EH (cell line): ENCODE measurements at regions not wholly inside any gene's neighbourhood (a gene's known extent, or its start where the extent isn't known, plus 50 kb on each side); places are given as distances from the start of the nearest gene placed in this dataset.
A peak's percentile ranks its signal among the peaks of the same experiment; 100 is the strongest.

ENCODE experiments used
- DNase-seq: peaks from one replicate; pipeline ENCODE4 v3.0.0-alpha.2; 2015; ENCODE audit warnings: low read depth

DNA sequence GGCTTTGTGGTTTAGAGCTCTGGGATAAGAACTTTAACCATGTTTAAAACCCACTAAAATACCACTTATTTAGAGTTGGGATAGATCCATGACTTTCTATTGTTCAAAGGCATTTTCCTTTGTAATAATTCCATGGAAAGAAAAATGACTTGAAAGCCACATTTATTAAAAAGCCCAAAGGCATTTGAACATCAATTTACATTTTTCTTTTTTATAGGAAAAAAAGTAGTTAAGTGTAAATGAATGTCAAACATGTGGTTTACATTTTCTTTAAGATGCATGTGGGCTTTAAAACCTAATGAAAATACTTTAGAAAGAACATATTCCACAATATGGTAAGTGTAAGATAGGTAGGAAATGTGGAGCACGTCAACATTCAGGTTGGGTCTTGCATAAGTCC, 443.2 kb downstream of the TOX3 start:
- no peak for DNase-seq

GRCh38 chr16:52101246-52101645, 445.7 kb downstream of the TOX3 start:
- DNase-seq, result no peak

DNA sequence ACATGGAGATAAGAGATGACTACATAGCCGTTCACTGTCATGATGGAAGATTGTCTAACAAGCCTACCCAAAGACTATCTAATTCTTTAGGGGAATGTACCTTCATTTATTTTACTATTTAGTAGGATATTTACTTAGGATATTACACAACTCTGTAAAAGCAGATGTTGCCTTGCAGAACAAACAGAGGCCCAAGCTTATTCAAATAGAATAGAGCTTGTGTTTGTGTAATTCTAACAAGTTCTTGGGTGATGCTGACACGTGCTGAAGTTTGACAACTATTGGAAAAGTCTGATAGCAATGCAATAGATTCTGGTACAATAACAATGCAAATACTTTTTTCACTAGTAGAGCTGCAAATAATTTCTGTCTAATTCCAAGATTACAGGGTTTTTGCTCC, 447.6 kb downstream of the TOX3 start:
- no peak for DNase-seq

DNA sequence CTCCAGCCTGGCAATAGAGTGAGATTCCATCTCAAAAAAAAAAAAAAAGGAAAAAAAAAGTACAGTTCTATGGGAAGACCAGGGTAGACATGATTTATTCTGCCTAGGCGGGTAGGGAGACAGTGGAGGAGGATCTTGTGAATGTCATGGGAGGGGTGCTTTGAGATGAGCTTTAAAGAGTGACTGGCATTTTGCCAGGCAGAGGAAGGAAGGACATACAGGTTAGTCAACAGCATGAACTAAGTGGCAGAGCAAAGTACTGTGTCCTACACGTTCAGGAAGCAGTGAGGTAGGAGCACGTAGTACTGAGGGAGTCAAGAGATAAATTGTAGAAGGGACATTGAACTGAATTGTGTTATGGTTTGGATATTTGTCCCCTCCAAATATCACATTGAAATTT, 451.5 kb downstream of the TOX3 start:
- DNase-seq, result no peak

DNA sequence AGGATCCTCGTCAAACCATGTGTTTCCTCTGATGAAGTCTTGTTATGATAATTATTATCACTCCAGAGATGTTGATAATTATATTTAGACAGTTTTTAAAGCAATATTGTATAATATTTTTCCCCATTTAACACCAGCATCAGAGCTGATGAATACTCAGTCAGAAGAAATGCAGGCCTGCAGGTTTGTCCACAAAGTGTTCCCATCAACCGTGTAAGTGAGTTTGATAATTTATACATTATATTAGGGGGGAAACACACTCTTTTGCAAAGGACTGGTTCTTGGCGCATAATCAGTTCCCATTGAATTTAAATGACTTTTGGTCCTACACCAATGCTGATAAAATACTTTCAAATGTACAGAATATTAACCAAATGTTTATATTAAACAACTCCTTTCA, 454.8 kb downstream of the TOX3 start:
- DNase-seq, result no peak

- peak; percentile 9 for DNase-seq
Observed at GRCh38 chr16:52090080-52090479, 456.9 kb downstream of the TOX3 start.

DNA sequence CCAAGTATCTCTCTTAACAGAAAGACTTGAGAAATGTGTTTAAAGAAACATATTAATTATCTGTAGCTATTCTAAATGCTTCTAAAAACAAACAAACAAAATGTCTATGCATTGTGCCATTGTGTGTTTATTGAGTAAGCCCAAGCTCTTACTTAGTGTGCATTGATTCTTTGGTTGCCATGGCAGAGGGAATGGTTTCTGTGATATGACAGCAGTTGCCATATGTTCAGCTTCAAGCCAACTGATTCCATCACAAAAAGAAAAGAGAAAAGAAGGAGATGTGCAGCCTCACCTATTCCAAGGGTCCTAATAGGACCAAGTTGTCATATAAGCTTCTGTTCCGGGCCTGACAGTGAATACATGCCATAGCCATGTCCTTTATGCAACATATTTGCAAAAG, 457.5 kb downstream of the TOX3 start:
- no peak for DNase-seq

GRCh38 chr16:52086901-52087300, 460.0 kb downstream of the TOX3 start:
- DNase-seq, result no peak

GRCh38 chr16:52078716-52079655, 468.0 kb downstream of the TOX3 start:
- DNase-seq, result no peak

DNA sequence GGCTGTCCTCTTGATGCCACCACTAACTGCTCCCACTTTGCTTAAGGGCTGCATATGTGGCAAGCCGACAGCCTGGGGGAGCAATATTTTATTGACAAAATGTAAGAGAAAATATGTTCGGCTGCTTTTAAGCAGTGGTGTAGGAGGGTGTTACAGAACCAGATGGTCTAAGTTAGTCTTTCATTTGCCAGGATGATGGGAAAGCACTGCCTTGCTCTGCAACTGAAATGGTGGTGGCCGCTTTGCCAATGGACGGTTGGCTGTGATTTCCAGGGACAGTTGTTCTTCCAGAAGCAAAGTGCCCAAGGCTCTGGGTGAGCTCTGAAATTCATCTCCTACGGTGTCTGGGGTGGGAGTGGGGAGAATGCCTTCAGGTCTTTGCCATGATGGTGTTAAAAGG, 469.3 kb downstream of the TOX3 start:
- no peak for DNase-seq

- no peak for DNase-seq
Observed at GRCh38 chr16:52076801-52077201, 470.1 kb downstream of the TOX3 start.

DNA sequence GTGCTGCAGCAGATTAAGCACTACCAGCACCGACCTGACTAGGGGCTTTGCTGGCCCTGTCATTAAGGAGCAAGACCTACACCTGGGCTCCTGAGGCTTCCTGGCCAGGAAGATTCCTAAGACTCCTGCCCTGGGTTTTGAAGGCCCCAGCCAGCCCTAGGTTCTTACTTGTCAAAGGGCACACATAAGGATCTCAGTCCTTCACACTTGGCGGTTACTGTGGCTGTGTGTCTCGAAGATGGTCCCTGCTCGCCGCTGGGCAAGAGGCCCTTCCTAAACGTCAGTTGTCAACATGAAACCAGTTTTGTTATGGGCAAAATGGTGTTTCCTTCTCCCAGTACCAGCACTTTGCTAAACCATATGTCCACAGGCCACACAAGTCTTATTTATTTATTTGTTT, 470.6 kb downstream of the TOX3 start:
- DNase-seq, result no peak

DNA sequence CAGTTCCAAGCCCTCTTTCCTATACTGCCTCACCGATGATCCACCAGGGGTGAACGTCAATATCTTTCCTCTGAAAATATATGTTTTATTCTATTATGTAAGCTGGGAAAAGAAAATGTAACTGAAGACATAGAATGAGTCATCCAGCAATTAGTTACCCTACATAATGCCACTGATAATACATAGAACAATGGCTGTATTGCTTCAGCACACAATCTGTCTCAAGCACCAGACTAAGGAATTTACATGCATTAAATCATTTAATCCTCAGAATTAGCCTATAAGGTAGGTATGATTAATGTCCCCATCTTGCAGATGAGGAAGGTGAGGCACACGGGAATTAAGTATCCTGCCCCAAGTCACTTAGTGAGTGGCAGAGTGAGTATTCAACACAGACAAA, 472.8 kb downstream of the TOX3 start:
- no peak for DNase-seq

GRCh38 chr16:52073024-52073423, 473.9 kb downstream of the TOX3 start:
- no peak for DNase-seq

GRCh38 chr16:52071101-52071500, 475.8 kb downstream of the TOX3 start:
- no peak for DNase-seq

DNA sequence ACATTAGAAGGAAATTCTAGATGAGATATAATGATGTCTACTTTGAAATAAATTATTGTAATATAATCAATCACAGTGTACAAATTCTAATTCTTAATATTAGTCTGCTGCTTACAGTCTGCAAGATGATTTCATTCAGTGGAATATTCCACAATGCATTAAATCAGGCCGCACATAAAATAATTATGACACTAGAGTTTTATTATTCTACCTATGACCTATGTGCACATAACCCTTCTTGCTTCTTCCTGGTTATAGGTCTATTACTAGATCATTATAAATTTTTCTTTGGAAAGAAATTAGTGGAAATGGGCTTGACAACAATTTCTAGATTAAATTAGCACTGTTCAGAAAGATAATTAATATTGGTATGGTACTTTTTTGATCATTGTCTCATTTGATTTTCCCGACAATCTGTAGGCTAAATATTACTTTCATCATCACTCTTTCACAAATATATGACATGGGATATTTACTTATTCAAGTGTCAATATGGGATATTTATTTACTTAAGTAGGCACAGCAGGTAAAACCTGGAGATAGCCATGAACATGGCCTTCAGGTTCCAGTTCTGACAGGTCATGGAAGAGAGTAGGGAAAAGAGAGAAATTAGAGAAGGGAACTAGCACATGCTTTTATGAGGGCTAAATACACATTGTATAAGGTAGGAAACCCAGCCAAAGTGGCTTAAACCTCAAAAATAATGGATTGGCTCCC, 476.4 kb downstream of the TOX3 start:
- no peak for DNase-seq

GRCh38 chr16:52069866-52070265, 477.1 kb downstream of the TOX3 start:
- DNase-seq, result peak; percentile 1

DNA sequence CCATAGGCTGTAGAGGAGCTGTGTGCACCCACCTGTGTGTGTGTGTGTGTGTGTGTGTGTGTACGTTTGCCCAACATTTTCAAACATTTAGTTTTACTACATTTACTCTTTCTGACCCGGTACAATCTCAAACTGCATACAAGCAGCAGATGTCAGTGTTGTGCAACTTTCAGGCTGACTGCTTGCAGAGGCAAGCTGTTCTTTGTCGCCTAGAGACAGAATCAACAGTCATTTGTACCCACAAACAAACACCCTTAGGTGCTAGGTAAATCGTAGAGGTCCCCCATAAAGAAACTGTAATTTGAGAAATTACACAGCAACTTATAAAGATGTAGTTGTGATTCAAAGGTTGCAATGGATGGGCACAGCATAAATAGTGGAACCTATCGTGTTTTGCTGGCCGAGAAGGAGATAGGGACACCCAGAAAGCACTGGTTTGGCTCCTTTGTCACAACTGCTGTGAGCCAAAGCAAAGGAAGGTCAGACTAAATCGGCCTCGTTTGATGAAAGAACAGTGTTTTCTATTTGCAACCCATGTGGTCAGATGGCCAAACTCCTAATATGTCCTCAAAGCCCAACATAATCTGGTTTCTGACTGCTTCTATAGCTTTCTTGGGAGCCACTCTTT, 478.4 kb downstream of the TOX3 start:
- DNase-seq, result no peak

DNA sequence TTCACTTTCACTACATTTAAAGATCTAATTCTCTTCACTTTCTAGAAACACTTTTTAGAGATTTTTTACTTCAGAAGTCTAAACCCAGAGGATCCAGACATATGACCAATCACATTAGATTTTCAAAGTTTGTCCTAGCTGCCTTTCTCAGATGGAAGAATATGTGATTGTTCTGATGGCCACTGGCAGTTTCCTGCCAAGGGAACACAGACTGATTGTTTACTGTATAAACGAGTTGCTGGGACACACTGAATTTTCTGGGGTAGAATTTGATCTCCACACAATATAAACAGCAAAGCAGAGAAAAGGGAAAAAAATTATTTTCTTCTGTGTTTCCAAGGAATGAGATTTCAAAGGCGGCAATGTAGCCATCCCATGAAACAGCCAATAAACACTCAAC, 480.0 kb downstream of the TOX3 start:
- DNase-seq, result no peak

GRCh38 chr16:52056259-52056658, 490.7 kb downstream of the TOX3 start:
- no peak for DNase-seq

GRCh38 chr16:52055381-52055780, 491.6 kb downstream of the TOX3 start:
- DNase-seq, result no peak

DNA sequence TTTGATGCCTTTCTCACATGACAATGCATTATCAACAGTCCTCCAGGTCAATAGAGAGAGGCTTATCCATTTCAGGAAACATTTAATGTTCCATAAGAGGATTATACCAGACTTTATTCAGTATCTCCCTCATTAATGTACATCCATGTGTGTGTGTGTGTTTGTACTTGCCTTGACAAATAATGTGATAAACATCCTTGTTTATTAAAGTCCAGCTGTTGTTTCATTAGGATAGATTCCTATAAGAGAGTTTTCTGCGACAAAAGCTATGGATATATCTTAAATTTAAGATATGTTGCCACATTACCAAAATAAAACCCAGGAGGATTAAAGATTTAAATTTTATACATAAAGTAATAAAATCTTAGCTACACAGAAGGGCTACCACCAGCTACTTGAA, 492.6 kb downstream of the TOX3 start:
- DNase-seq, result no peak

GRCh38 chr16:52052818-52053217, 494.1 kb downstream of the TOX3 start:
- no peak for DNase-seq
